ENCODE measurements at regions not wholly inside any gene's neighbourhood (a gene's known extent, or its start where the extent isn't known, plus 50 kb on each side); places are given as distances from the start of the nearest gene placed in this dataset.
"Not testable (repeated sequence)": the region's sequence is repeated elsewhere in the genome, so short reads cannot be mapped to it uniquely, and the experiment has no call there.

GRCh38 chr12:90828621-90829020, 126.4 kb downstream of the CCER1 start:
- no peak for DNase-seq

- no peak for DNase-seq
These were observed 127.4 kb downstream of the CCER1 start for GRCh38 chr12:90827567-90827966.

GRCh38 chr12:90826036-90826435, 128.9 kb downstream of the CCER1 start:
- no peak for DNase-seq

GRCh38 chr12:90823859-90824258, 131.1 kb downstream of the CCER1 start:
- DNase-seq = no peak

GRCh38 chr12:90819709-90820108, 135.3 kb downstream of the CCER1 start:
- no peak for DNase-seq

- DNase-seq = no peak
These were observed 138.5 kb downstream of the CCER1 start for GRCh38 chr12:90816353-90817089.

GRCh38 chr12:90809940-90810339, 145.0 kb downstream of the CCER1 start:
- DNase-seq = no peak

GRCh38 chr12:90808568-90808967, 146.4 kb downstream of the CCER1 start:
- DNase-seq = no peak

- DNase-seq = no peak
These were observed 152.2 kb downstream of the CCER1 start for GRCh38 chr12:90802727-90803126.

GRCh38 chr12:90801776-90802175, 153.2 kb downstream of the CCER1 start:
- DNase-seq = no peak

GRCh38 chr12:90794212-90794611, 160.8 kb downstream of the CCER1 start:
- no peak for DNase-seq

- not testable (repeated sequence) for DNase-seq
These were observed 162.3 kb downstream of the CCER1 start for GRCh38 chr12:90792718-90793117.

GRCh38 chr12:90791445-90791844, 163.5 kb downstream of the CCER1 start:
- DNase-seq = no peak

GRCh38 chr12:90790747-90791146, 164.2 kb downstream of the CCER1 start:
- DNase-seq = no peak

- DNase-seq = no peak
These were observed 181.5 kb downstream of the CCER1 start for GRCh38 chr12:90773491-90773890.

- DNase-seq = no peak
These were observed 184.1 kb downstream of the CCER1 start for GRCh38 chr12:90770861-90771260.

GRCh38 chr12:90757957-90758356, 197.0 kb downstream of the CCER1 start:
- DNase-seq = no peak

GRCh38 chr12:90745211-90745610, 209.8 kb downstream of the CCER1 start:
- no peak for DNase-seq

GRCh38 chr12:90741611-90742010, 213.4 kb downstream of the CCER1 start:
- no peak for DNase-seq

GRCh38 chr12:90729736-90730135, 225.2 kb downstream of the CCER1 start:
- DNase-seq = no peak

GRCh38 chr12:90712671-90713070, 242.3 kb downstream of the CCER1 start:
- no peak for DNase-seq

GRCh38 chr12:90710711-90711110, 244.3 kb downstream of the CCER1 start:
- DNase-seq = no peak

- no peak for DNase-seq
These were observed 248.9 kb downstream of the CCER1 start for GRCh38 chr12:90706036-90706435.

- no peak for DNase-seq
These were observed 259.6 kb downstream of the CCER1 start for GRCh38 chr12:90695415-90695814.

- DNase-seq = no peak
These were observed 264.9 kb downstream of the CCER1 start for GRCh38 chr12:90690120-90690519.

Measured in NCI-H187 treated with DMSO at 0.1 percent for 48 hours (cell line).